Neural cell (in vitro differentiated cells): ENCODE measurements at regions not wholly inside any gene's neighbourhood (a gene's known extent, or its start where the extent isn't known, plus 50 kb on each side); places are given as distances from the start of the nearest gene placed in this dataset.

ENCODE experiments used
- EP300 ChIP-seq: fragments of 450-650 bp; conservative IDR thresholded peaks from 2 replicates; pipeline ENCODE4 v1.6.1; 2014; ENCODE audit warnings: antibody characterized with exemption, mild to moderate bottlenecking, moderate library complexity; ENCODE audit not compliant: poor library complexity, severe bottlenecking
- EZH2 ChIP-seq: fragments of 200-600, 300-800 bp; shearing (Covaris generic), sonication (generic); IDR thresholded peaks from 2 replicates; pipeline ENCODE4 v1.6.1; 2014; ENCODE audit warnings: antibody characterized with exemption, low read length, borderline replicate concordance, mild to moderate bottlenecking; ENCODE audit not compliant: insufficient read depth, poor library complexity, severe bottlenecking
- POLR2AphosphoS5 ChIP-seq: IDR thresholded peaks from 2 replicates; pipeline ENCODE4 v1.6.1; 2012
- SMC3 ChIP-seq: fragments of 450-650 bp; conservative IDR thresholded peaks from 2 replicates; pipeline ENCODE4 v1.6.1; 2014; ENCODE audit warnings: antibody characterized with exemption, mild to moderate bottlenecking, moderate library complexity; ENCODE audit not compliant: poor library complexity
- TAF1 ChIP-seq: IDR thresholded peaks from 2 replicates; pipeline ENCODE4 v1.6.1; 2012; ENCODE audit warnings: low read depth
- TF ChIP-seq, protein P1 (sequence below): fragments of 450-650 bp; IDR thresholded peaks from 2 replicates; pipeline ENCODE4 v1.5.1; 2014; ENCODE audit warnings: antibody characterized with exemption, mild to moderate bottlenecking, moderate library complexity; ENCODE audit not compliant: poor library complexity, severe bottlenecking
- TF ChIP-seq, protein P2 (sequence below): IDR thresholded peaks from 2 replicates; pipeline ENCODE4 v1.6.1; 2012; ENCODE audit warnings: borderline replicate concordance

DNA sequence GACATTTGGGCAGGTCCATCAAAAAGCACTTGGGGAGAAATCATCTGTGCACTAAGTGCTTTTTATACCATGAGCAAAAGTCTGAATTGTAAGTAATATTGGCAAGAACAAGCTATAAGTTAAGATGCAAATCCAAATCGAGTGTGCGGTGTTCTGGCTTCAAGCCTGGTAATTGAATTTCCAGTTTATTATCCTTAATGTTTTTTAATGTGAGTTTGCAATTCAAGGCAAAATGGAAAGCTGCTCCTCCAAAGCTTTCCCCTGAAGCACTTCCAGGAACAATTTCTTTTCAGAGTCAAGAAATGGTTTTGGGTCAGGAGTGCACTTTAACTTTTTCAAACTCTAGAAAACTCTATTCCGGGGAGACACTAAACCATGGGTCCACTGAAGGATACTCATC, 445.7 kb downstream of the TOX3 start:
- no peak for TF ChIP-seq POLR2AphosphoS5
- TF ChIP-seq, protein P1, sequence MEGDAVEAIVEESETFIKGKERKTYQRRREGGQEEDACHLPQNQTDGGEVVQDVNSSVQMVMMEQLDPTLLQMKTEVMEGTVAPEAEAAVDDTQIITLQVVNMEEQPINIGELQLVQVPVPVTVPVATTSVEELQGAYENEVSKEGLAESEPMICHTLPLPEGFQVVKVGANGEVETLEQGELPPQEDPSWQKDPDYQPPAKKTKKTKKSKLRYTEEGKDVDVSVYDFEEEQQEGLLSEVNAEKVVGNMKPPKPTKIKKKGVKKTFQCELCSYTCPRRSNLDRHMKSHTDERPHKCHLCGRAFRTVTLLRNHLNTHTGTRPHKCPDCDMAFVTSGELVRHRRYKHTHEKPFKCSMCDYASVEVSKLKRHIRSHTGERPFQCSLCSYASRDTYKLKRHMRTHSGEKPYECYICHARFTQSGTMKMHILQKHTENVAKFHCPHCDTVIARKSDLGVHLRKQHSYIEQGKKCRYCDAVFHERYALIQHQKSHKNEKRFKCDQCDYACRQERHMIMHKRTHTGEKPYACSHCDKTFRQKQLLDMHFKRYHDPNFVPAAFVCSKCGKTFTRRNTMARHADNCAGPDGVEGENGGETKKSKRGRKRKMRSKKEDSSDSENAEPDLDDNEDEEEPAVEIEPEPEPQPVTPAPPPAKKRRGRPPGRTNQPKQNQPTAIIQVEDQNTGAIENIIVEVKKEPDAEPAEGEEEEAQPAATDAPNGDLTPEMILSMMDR, result no peak
- TF ChIP-seq EP300, result no peak
- no peak for TF ChIP-seq SMC3
- TF ChIP-seq, protein P2, sequence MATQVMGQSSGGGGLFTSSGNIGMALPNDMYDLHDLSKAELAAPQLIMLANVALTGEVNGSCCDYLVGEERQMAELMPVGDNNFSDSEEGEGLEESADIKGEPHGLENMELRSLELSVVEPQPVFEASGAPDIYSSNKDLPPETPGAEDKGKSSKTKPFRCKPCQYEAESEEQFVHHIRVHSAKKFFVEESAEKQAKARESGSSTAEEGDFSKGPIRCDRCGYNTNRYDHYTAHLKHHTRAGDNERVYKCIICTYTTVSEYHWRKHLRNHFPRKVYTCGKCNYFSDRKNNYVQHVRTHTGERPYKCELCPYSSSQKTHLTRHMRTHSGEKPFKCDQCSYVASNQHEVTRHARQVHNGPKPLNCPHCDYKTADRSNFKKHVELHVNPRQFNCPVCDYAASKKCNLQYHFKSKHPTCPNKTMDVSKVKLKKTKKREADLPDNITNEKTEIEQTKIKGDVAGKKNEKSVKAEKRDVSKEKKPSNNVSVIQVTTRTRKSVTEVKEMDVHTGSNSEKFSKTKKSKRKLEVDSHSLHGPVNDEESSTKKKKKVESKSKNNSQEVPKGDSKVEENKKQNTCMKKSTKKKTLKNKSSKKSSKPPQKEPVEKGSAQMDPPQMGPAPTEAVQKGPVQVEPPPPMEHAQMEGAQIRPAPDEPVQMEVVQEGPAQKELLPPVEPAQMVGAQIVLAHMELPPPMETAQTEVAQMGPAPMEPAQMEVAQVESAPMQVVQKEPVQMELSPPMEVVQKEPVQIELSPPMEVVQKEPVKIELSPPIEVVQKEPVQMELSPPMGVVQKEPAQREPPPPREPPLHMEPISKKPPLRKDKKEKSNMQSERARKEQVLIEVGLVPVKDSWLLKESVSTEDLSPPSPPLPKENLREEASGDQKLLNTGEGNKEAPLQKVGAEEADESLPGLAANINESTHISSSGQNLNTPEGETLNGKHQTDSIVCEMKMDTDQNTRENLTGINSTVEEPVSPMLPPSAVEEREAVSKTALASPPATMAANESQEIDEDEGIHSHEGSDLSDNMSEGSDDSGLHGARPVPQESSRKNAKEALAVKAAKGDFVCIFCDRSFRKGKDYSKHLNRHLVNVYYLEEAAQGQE, result no peak
- no peak for TF ChIP-seq EZH2
- TF ChIP-seq TAF1, result no peak
